ENCODE measurements at regions not wholly inside any gene's neighbourhood (a gene's known extent, or its start where the extent isn't known, plus 50 kb on each side); places are given as distances from the start of the nearest gene placed in this dataset.

DNA sequence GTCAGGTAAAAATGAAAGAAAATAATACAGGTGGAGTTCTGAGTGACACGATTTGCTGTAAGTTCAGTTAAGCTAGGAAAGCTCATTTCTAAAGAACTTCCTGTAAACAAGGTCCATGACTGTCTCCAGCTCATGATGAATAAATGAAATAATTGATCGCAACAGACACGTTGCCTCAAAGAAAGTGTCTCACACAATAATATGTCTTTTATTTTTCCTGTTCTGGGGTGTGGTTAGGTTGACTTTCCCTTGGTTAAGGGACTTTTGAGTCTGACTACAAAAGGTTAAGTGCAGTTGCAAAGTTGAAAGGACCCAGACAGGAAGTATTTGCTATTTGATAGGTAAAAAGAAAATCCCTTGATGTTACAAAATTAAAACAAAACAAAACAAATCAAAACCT is 304.2 kb upstream of the PRDM1 start:
- DNase-seq (ENCODE audit: extremely low read depth in 1 of 2, low read depth in 1 of 2): no peak

DNA sequence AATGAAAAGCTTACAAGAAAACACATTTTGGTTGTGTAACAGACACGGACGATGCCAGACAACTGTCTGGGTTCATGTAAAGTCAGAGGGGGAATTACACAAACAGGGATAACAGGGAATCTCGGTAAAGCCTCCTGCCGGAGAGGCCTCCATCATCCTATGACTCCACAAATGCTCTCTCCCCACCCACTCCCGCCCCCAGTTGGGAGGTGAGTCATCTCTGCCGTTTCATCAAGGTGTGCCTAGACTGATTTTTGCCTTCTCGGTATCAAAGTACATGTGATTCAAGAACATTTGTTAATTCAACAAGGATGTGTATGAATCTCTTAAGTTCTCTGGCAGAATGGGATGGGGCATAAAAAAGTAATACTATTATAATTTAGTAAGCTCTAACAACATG is 304.9 kb upstream of the PRDM1 start:
- peak in 1 of 2 donors; percentile 37 for DNase-seq (ENCODE audit: extremely low read depth in 1 of 2, low read depth in 1 of 2)

DNA sequence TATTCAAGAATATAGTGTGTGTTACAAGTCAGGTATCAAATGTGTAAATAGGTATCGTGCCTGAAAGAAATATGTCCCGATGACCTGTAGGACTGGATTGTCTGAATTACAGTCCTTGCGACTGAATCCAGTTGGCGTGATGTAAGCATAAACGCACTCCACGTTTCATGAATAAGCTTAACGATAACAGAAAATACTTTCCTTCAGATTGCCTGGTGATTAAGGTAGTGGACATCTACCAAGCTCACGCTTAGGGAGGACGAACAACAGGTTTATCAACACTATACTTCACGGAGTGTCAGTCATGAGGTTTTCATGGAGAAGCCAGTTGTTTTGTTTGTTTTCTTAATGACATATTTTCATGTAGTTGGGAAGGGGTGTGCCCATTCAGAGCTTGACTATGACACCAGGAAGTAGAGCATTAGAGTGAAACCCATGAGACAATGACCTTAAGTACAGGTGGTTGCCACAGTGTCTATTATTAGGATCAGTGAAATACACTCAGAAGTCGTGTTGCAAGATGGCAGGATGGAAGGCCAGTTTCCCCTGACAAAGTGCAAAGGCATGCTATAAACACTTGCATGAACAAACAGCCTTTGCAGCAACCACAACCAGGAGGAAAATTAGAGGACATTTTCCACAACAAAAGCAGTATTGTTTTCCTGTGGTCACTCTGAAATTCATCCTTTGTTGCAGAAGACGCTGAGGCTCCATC is 305.8 kb upstream of the PRDM1 start:
- DNase-seq (ENCODE audit: extremely low read depth in 1 of 2, low read depth in 1 of 2): no peak

DNA sequence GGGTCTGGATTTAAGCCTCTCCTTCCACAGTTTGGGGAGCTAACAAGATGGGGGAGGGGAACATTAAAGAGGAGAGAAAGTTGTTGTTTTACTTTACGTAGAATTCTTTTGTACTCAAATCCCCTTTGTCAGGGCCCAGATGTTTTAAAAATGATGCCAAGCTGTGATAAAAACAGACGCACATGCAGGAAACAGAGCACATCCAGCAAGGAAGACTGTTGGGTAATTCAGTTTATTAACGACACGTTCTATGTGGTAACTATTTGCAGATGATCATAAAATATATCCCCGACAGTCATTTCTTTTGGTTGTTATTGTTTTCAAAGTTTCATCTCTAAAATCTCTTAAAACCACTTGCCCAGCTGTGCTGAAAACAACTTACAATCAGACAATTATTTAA is 307.0 kb upstream of the PRDM1 start:
- no peak for DNase-seq (ENCODE audit: extremely low read depth in 1 of 2, low read depth in 1 of 2)

DNA sequence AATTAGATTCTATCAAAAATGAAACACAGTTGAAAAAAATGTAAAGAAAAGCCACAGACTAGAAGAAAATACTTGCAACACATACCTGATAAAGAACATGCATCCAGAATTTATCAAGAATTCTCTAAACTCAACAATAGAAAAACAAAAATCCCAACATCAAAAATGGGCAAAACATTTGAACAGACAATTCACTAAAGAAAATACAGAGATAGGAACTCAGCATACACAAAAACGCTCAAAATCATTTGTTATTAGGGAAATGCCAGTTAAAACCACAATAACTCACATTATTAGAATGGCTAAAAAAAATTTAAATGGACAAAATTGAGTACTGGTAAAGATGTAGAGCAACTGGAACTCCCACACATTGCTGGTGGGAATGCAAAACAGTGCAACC is 311.0 kb upstream of the PRDM1 start:
- DNase-seq (ENCODE audit: extremely low read depth in 1 of 2, low read depth in 1 of 2): no peak

DNA sequence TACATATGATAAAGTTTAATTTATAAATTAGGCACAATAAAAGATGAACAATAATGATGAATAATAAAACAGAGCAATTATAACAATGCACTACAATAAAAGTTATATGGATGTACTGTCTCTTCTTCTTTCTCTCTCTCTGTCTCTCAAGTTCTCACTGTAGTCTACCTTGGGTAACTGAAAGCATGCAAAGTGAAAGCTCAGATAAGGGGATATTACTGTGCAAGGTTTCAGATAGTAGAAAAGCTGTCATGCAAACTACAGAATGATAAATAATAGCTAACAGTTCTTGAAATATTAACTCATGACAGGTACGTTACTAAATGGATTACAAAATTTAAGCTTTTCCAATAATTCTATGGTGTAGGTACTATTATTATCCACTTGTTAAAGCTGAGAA is 311.9 kb upstream of the PRDM1 start:
- no peak for DNase-seq (ENCODE audit: extremely low read depth in 1 of 2, low read depth in 1 of 2)

DNA sequence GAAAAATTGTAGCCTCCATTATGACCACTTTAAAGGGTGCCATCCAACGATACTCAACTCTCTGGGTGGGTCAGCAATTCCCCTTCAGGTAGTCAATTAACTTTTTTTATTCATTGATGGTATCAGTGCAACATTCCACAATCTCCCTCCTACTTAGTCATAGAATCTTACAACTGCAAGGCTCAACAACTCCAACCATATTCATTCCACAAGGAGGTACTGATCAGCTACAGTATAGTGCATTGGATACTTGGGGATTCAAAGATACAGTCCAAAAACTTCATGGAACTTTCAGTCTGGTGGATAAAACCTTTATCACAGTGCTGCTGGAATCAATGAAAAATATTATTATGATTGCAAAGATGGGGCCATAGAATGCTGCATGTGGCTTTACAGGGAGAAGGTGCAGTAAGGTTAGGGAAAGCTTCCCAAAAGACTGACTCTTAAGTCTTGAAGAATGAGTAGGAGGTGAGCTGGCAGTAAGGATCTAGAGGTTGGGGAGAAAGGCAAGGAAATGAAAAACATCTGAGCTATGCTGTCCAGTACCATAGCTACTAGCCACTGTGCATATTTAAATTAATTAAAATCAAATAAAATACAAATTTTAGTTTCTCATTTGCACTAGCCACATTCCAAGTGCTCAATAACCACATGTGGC is 314.7 kb upstream of the PRDM1 start:
- no peak for DNase-seq (ENCODE audit: extremely low read depth in 1 of 2, low read depth in 1 of 2)

DNA sequence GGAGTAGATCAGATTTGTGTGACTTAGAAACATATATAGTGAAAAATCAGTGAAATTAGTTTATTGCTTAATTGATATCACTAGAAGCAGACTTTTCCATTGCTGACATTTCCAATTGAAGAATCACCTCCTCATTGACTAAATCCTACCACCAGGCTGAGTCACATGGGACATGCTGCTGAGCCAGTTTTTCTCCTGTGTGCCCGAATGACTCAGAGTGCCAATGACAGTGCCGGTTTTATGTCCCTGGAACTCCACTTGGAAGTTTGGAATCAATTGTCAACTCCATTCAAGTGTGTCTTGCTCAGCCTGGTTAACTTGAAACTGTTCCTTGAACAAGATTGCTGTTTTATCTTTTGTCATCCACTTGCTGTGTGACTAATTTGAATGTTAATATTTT is 316.1 kb upstream of the PRDM1 start:
- DNase-seq (ENCODE audit: extremely low read depth in 1 of 2, low read depth in 1 of 2): no peak

DNA sequence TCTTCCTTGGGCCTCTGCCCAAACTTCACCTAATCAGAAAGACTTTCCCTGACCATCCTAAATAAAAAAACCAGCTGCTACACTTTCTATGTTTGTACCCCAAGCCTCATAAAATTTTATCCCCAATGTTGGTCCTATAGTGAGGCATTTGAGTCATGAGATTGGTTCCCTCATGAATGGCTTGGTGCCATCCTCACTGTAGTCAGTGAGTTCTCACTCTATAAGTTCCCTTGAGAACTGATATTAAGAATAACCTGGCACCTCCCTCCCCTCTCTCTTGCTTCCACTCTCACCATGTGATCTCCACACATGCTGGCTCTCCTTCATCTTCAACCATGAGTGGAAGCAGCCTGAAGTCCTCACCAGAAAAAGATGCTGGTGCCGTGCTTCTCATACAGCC is 316.9 kb upstream of the PRDM1 start:
- no peak for DNase-seq (ENCODE audit: extremely low read depth in 1 of 2, low read depth in 1 of 2)

DNA sequence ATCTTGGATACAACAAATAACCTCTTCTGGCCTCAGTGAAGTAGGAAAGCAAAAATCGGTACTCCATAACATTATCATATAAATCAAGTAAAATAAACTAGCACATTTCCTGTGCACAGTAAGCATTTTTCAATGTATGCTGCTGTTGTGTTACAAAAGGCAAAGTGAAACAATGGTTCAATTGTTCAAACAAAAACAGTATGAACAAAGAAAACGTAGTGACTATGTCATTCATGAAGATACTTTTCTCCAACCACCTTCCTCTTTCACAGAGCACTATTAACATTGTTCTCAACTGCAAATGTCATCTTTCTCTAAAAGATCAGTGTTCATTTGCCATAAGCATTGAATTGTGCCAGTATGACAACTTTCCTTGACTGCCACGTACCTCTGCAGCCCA is 318.6 kb upstream of the PRDM1 start:
- no peak for DNase-seq (ENCODE audit: extremely low read depth in 1 of 2, low read depth in 1 of 2)

DNA sequence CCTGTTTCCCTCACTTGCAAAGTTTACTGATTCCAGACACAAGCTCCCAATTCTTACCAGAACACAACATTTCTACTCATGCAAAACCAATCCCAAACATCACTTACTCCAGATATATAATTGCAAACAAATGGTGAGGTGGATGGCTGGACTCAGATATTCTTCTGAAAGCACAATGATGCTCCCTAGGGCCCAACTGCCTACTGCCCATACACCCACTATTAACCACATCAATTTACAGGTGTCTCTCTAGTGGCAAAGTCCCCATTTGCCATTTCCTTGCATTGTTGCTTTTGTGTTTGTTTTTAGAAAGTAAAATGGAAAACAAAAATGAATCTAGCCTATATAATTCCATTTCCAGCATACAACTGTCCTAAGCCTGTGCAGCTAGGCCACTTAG is 320.9 kb upstream of the PRDM1 start:
- no peak for DNase-seq (ENCODE audit: extremely low read depth in 1 of 2, low read depth in 1 of 2)

DNA sequence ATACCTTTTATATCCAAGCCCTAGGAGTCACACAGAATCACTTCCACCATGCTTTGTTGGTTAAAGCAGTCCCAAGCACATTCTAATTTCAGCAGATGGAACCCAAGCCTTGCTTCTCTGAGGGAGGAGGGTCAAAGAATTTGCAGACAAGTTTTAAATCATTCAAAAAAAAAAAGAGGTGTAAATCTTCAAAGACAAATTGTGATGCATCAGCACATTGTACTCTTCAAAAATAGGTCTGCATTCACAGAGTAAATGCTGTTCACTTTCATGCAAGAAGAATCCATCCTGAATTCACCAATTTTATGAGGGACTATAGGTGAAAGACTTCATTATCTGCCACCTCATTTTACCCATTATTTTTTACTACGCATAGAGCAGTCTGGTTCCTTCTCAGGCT is 321.8 kb upstream of the PRDM1 start:
- no peak for DNase-seq (ENCODE audit: extremely low read depth in 1 of 2, low read depth in 1 of 2)

DNA sequence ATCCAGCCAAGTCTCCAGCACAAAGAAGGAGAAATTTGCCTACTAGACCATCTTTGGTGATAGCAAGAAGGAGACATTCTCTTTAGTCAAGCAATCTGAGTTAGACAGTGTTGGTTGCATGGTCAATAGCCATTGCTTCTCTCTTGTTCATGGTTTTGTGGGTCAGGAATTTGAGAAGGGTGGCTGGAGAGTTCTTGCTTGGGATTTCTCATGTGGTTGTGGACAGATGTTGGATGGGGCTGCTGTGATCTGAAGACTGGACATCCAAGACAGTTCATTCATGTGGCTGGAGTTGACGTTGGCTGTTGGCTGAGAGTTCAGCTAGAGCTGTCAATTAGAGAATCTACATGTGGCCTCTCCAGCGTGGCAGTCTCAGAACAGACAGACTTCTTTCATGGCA is 322.3 kb upstream of the PRDM1 start:
- DNase-seq (ENCODE audit: extremely low read depth in 1 of 2, low read depth in 1 of 2): no peak

DNA sequence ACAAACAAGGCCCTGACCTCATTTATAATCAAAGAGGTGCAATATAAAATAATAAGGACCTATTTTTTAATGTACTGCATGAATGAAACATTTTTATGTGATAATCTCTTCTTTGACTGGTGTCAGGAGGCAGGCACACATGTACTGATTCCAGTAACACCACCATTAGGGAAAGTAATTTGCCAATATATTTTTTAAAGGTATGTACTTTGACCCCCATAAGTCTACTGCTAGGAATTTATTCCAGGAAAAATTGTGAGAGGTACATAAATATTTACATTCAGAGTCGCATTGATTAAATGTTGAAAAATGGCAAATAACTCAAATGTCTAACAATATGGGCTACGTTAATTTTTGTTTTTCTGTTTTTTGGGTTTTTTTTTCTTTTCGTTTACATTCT is 325.4 kb upstream of the PRDM1 start:
- no peak for DNase-seq (ENCODE audit: extremely low read depth in 1 of 2, low read depth in 1 of 2)

DNA sequence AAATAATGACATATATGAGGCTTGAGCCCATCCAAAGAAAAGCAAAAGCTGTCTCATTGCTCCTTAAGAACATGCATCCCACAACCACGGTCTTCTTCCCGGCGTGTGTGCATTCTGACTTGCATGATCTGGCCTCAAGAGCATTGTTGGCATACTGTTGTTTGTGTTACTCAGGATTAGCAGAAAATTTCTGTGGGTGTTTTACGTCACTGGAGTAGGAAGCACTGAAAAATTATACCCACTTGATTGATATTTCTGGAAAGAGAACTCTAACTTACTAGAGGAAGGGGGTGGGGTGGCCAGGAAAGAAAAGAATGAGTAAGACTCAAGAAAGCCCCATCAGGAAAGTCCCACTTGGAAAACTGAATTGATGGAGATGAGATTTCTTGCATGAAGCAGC is 326.2 kb upstream of the PRDM1 start:
- no peak for DNase-seq (ENCODE audit: extremely low read depth in 1 of 2, low read depth in 1 of 2)

DNA sequence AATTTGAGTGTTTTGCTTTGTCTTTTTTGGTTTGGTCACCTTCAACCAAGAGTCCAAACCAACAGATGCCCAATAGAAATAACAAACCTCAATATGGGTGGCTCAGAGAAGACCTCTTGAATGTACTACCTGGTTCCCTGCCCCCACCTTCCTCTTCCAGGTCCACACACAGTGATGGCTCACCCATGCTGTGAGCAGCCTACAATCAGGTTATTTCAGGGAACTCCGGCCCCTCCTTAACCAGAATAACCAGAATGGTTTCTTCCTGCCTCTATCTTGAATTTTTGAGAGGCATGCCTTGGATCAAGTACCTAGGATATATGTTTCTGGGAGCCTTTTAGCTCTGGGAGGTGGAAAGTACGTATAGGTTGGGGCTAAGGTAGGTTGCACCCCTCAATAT is 327.1 kb upstream of the PRDM1 start:
- no peak for DNase-seq (ENCODE audit: extremely low read depth in 1 of 2, low read depth in 1 of 2)

DNA sequence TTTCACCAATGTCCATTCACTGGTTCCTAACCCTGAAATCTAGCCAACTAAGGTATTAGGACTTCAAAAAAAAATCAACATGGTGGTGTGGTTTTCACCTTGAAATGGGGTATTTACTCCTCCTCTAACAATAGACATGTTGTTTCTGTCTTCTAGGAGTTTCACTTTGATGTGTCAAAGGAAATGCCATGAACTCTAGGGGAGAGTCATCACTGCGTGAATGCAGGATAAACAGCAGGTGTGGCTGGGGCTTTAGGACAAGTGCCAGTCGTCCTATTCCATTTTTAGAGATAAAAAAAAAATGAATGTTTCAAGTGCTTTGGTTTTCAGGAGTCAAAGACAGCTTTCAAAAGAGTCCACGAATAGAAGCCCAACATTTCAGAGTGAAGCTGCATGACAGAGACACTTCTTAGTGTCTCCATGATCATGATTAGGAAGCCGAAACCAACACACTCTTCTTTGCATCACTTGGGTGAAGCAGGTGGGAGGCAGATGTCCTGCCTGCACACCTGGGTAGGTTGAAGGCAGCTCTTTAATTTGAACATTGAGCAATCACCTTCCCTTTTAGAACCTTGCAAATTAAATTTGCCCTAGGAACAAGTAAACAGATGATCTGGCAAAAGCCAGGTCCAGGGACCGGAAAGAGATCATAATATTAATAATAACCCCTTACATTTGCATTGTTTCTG is 328.5 kb upstream of the PRDM1 start:
- no peak for DNase-seq (ENCODE audit: extremely low read depth in 1 of 2, low read depth in 1 of 2)

DNA sequence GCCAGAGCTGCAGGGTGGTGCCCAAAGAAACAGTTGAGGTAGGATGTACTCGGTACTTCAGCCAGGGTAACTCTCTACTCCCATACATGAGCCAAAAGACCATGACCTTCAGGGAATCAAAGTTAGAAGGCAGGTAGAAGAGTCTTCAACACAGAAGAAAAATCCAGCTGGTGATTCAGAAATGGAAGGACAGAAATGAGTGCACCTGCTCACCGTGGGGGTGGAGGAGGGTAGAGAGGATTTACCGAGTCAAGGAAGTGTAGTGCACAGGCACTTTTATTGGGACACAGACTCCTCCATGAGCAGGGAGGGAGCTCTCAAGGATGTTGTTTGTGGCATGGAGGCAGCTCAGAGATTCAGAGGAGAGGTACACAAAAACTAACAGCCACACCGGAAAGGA is 330.3 kb upstream of the PRDM1 start:
- no peak for DNase-seq (ENCODE audit: extremely low read depth in 1 of 2, low read depth in 1 of 2)

DNA sequence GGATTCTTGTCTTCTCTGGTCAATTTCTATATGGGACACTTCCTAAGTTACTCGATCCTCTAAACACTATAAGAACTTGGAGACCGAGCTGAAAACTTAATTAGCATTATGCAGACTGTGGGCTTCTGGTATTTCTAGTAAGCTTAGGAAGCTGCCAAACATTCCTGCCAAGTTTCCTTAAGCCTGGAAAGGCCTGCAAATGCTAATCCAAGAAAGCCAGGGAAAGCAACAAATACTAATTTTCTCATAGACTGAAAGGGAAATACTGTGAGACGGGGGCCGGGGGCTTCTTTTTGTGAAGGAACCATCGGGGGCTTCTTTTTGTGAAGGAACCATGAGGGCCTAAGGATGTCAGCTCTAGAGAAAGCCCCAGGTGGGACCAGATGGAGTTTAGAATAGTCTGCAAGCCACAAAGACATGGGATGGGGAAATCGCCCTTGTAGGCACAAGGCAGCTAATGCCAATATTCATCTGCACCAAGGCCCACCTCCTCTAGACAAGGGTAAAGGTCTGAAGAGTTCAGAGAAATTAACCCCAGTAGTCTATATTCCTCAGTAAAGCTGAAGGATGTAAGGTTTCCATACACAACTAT is 332.4 kb upstream of the PRDM1 start:
- no peak for DNase-seq (ENCODE audit: extremely low read depth in 1 of 2, low read depth in 1 of 2)

DNA sequence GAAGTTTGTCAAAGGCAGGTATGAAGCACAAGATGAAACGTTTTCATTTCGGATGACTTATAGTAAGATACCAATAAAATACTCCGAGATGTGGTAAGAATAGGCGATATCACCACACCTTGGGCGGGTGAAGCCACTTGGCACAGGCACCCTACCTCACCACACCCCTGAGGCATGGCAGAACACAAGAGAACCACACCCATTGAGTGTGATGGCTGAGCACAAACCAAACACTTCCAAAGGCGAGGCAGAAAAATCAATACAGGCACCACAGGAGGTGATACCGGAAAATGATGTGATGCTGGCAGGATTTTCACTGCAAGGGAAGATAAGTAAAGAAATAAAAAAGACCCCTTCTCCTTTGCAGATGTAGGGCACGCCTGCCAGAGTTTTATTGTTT is 332.9 kb upstream of the PRDM1 start:
- no peak for DNase-seq (ENCODE audit: extremely low read depth in 1 of 2, low read depth in 1 of 2)

DNA sequence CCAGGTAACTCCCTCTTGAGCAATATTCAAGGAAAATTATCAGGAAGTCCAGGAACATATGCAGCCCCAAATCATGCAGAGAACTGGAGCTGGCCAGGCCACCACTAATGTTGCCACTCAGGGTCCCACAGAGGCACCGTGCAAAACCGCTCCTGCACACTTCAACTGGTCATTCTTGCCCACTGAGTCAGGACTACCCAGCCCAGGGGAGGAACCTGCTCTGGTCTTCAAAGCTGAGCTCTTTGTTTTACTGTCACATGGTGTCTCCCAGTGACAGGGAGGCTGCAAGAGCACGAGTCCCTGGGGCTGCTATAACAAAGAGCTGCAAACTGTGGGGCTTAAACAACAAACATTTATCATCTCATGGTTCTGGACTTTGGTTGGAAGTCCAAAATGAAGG is 336.0 kb upstream of the PRDM1 start:
- DNase-seq (ENCODE audit: extremely low read depth in 1 of 2, low read depth in 1 of 2): no peak

DNA sequence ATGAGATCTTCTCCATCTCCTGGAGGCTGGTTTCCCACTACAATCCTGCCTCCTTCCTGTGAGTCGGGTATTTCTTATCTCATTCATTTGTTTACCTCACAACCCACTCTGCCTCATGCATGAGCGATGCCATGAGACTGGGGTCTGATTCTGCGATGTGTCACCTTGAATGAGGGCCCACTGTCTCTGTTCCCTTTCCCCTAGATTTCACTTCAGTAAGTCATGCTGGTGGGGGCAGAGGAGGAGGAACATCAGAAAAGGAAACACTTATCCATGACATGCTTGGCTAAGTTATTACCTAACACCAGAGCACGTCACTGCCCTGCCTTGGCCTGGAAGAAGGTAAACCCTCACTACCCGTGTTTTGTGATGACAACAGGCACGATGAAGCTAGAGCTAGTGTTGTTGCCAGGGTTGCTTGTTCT is 337.4 kb upstream of the PRDM1 start:
- no peak for DNase-seq (ENCODE audit: extremely low read depth in 1 of 2, low read depth in 1 of 2)
